ENCODE measurements at regions not wholly inside any gene's neighbourhood (a gene's known extent, or its start where the extent isn't known, plus 50 kb on each side); places are given as distances from the start of the nearest gene placed in this dataset.
"Not testable (repeated sequence)": the region's sequence is repeated elsewhere in the genome, so short reads cannot be mapped to it uniquely, and the experiment has no call there.

DNA sequence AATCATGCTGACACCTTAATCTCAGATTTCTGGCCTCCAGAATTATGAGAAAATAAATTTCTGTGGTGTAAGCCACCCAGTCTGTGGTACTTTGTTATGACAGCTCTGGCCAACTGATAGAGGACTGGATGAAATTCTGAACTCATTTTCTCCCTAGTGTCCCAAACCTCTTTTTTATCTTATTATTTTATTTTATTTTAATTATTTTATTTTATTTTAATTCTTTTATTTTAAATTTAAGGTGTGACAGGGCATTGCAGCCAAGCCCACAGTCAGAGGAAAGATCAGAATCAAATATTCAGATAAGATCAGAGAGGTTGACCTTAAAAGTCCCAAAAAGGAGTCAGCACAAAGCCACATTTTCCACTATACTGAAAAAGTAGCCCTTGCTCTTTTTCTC, 228.1 kb downstream of the TFEC start:
- no peak overlapping the region for H3K4me3 ChIP-seq (ENCODE audit: low read length)
- no peak for DNase-seq (ENCODE audit: low read depth, low spot score)

DNA sequence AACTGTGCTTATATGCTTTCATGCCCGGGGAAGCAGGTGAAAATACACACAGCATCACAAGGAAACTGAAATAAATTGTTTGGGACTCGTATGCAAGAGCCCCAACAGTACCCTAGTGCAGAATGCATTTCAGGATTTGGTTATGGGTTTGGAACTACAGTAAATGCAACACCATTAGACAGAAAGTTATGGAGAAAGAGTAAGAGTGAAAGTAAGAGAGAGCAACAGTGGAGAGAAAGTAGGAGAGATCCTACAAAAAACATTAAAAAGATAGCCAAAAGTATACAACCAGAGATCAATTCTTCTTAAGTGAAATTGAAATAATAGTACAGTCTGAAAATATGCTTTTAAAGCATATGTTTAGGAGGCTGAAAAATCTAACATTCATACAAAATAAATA, 231.1 kb downstream of the TFEC start:
- DNase-seq (ENCODE audit: low read depth, low spot score) = no peak
- H3K4me3 ChIP-seq (ENCODE audit: low read length) = no peak overlapping the region

DNA sequence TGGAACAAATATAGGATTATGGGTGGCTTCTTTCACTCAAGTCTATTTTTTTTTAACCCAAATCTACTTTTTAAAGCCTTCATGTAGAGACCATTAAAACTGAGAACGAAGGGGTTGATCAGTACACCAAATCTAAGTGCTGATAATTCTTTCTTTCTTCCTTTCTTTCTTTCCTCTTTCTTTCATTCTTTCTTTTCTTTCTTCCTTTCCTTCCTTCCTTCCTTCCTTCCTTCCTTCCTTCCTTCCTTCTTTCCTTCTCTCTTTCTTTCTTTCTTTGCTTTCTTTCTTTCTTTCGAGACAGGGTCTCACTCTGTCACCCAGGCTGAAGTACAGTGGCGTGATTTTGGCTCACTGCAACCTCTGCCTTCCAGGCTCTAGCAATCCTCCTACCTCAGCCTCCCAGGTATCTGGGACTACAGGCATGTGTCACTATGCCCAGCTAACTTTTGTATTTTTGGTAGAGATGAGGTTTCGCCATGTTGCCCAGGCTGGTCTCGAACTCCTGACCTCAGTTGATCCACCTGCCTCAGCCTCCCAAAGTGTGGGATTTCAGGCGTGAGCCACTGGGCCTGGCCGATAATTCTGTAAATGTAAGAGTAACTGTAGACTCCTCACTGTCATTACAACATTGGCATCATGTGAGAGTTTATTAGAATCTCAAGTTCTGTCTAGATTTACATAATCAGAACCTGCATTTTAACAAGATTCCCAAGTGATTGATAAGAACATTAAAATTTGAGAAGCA, 236.4 kb downstream of the TFEC start:
- no peak overlapping the region for H3K4me3 ChIP-seq (ENCODE audit: low read length)
- DNase-seq (ENCODE audit: low read depth, low spot score) = no peak

DNA sequence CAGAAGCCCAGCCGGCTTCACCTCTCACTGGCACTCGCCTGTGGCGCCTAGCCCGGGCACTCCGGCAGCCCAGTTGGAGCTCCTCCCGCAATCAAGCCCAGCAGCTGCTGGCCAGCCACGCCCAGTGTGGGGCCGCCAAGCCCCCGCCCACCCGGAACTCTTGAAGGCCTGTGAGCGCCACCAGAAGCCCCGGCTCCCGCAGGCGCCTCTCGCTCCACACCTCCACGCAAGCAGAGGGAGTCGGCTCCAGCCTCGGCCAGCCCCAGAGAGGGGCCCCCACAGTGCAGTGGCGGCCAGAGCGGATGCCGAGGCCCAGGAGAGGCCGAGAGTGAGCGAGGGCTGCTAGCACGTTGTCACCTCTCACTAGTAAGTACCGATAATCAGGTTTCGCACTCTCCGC, 240.7 kb downstream of the TFEC start:
- H3K4me3 ChIP-seq (ENCODE audit: low read length) = no peak overlapping the region
- no peak for DNase-seq (ENCODE audit: low read depth, low spot score)

DNA sequence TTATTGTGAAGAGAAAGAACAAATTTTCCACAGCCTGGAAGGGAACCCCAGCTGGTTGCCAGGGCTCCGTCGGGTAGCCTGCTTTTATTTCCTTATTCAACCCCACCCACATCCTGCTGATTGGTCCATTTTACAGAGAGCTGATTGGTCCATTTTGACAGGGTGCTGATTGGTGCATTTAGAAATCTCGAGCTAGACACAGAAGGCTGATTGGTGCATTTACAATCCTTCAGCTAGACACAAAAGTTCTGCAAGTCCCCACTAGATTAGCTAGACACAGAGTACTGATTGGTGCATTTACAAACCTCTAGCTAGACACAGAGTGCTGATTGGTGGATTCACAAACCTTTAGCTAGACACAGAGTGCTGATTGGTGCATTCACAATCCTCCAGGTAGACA, 241.1 kb downstream of the TFEC start:
- not testable (repeated sequence) for DNase-seq (ENCODE audit: low read depth, low spot score); H3K4me3 ChIP-seq (ENCODE audit: low read length)

DNA sequence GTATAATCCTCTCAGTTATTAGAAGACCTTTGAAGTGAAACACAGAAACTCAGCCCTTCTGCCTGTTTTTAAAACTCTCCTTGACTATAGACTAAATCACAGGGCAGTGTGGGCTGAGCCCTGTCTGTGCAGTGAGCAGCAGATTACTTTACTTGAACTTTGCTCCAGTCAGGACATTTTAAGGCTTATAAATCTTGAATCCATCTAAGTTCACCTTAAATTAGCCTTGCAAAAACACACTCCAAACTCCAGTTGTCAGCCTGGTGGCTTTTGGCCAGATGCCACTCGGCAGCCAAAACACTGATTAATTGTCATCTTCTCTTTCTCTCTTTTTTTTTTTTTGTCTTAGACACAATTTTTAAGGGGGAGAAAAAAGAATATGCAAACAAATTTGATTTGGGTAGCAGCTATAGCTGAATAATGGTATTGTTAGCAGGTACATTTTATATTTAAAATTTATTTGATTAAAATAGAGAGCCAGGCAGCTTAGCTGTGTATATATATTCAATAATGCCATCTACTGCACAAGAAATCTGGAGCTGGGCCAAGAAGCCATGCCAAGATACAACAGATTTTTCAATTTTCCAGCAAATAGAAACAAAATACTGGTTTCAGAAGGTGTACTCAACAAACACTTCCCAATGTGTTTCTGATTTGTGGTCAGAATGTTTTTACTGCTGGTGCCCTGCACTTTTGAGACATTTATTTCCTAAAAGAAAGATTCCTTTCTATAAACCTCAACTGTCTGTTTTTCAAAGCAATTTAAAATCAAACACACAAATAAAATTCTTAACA, 247.7 kb downstream of the TFEC start:
- DNase-seq (ENCODE audit: low read depth, low spot score) = no peak
- no peak overlapping the region for H3K4me3 ChIP-seq (ENCODE audit: low read length)

DNA sequence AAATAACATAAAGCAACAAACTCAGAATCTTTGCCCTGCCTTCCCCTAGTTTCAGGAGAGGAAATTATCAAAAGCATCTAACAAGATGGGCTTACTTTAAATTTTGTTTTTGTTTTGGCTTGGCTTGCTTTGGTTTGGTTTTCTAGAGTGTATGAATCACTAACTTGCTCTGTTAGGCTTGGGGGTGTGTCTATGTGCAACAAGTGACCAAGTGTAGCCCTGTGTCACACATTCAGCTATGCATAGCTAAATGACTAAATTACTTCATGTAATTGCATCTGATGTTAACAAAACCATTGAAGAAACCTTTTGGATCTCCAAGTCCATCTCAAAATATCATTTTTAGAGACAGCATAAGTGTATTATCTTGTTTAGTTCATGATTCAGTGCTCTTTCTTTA, 251.0 kb downstream of the TFEC start:
- no peak overlapping the region for H3K4me3 ChIP-seq (ENCODE audit: low read length)
- DNase-seq (ENCODE audit: low read depth, low spot score) = no peak

DNA sequence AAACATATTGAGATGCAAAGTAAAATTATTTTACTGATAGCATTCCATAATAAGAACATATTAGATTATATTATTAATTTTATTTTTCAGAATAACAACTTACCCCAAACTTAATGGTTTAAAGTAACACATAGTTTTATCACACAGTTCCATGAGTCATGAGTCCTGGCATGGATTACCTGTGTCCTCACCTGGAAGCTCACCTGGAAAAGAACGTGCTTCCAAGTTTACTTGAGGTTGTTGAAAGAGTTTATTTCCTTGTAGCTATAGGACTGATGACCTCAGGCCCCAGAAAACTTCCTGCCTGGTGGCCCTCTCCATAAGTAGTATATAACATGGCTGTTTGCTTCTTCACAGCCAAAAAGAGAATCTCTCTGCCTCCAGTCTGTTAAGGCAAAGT, 254.6 kb downstream of the TFEC start:
- DNase-seq (ENCODE audit: low read depth, low spot score) = no peak
- H3K4me3 ChIP-seq (ENCODE audit: low read length) = no peak overlapping the region

DNA sequence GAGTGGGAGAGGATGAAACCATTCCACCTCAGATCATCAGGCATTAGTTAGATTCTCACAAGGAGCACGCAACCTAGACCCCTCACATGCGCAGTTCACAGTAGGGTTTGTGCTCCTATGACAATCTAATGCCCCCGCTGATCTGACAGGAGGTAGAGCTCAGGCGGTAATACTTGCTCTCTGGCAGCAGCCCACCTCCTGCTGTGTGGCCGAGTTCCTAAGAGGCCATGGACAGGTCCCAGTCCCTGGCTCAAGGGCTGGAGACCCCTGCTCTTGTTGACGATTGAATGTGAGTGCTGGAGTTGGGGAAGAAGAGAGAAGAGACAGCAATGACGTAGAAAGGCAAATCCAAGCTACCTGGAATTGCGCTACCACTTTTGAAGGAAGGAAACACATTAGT, 267.2 kb downstream of the TFEC start:
- H3K4me3 ChIP-seq (ENCODE audit: low read length) = no peak overlapping the region
- no peak for DNase-seq (ENCODE audit: low read depth, low spot score)

DNA sequence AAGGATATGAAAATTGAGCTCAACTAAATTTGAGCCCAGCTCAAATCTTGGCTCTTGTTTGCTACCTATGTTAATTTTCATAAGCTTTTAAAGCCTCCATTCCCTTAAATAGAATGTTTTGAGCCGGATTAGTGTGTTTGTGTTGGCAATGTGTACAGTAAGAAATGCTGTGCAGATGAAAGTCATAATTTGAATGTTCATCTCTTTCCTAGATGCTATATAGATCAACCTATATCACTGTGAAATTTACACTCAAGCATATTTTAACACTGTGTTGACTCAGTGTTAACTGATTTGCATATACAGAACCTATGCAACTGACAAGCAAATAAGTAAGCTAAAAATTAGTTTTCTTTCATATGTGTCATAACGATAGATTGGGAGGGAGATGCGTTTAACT, 272.5 kb downstream of the TFEC start:
- no peak overlapping the region for H3K4me3 ChIP-seq (ENCODE audit: low read length)
- no peak for DNase-seq (ENCODE audit: low read depth, low spot score)

DNA sequence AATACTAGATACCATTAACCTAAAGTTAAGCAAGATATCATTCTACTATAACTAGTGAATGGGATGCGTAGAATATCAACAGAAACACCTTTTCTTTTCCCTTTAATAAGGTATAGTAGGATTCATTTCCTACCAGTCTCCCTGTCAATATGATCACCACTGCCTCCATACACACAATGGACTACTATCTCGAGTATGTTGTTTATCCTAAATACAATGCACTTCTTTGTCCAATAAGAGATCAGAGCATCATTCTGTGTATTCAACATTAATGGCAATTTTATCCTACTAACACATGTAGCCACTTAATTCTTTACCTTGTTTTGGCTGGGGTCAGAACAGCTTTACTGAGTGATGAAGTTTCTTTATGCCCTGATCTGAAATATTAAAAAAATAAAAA, 276.3 kb downstream of the TFEC start:
- no peak overlapping the region for H3K4me3 ChIP-seq (ENCODE audit: low read length)
- no peak for DNase-seq (ENCODE audit: low read depth, low spot score)

DNA sequence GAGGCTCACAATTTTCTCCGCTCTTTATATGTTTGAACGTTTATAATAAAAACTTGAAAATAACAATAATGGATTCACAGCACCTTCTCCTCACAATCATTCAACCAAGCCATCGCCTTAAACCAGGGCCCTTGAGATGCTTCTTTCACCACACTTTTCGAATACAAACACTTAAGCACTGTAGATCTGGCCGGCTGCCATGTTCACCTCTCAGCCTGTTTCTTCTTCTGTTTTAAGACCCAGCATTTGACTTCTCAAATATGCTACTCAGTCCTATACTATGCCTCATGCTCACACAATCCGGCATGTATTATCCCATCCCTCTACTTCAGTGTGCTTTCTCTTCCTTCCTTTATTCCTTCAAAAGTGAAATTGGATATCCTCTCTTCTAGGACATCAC, 280.6 kb downstream of the TFEC start:
- H3K4me3 ChIP-seq (ENCODE audit: low read length) = no peak overlapping the region
- DNase-seq (ENCODE audit: low read depth, low spot score) = no peak

DNA sequence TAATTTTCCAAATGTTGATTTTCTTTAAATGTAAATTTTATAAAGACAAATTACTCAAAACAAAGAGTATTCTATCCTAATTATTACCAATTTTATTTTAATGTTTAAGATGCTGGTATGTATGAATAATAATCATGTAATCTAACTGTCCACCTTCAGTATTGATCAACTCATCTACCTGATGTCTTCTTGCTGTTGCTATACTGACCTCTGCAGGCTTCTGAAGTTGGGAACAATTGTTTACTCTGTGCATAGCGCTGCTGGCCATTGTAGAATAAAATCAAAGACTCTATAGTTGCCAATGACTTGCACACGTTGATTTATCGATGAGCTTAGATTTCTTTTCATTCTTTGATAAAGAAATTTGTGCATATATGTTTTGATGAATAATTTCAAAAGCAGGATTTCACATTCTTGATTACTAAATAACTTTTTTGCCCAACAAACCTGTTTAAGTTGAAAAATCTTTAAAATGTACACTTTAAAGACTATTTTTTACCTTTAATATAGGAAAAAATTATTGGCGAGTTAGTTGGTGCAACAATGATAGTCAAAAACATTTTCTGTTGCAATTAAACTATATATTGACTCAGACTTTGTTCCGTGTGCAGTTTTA, 282.3 kb downstream of the TFEC start:
- no peak for DNase-seq (ENCODE audit: low read depth, low spot score)
- no peak overlapping the region for H3K4me3 ChIP-seq (ENCODE audit: low read length)

DNA sequence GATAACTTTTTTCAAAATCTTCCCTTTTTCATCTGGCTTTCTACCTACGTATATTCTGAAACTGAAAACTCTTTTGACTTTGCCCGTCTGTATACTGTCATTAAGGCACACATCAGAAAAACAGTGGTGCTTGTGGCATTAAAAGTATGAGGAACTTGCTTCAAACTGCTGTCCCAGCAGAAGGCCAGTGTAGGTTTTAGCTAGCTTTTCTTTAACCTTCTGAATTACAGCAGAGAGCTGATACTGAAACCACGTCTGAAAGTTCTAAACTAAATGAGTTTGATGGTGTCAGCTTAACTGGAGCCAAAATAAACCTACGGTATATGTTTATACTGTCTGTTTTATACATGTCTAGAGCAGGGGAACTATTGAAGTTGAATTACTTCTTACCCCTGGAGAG, 283.4 kb downstream of the TFEC start:
- H3K4me3 ChIP-seq (ENCODE audit: low read length) = no peak overlapping the region
- no peak for DNase-seq (ENCODE audit: low read depth, low spot score)

DNA sequence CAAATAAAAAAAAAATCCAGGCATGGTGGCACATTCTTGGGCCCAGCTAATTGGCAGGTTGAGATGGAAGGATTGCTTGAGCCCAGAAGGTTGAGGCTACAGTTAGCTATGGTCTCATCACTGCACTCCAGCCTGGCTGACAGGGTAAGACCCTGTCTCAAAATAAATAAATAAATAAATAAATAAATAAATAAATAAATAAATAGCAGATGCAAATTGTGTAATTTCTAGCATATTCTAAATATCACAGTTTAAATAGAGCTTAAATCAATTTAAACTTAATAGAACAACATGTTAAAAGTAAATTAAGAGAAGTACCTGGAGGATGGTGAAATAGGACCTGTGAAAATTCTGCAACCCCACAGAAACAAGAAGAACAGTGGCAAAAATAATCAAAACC, 290.5 kb downstream of the TFEC start:
- no peak for DNase-seq (ENCODE audit: low read depth, low spot score)
- H3K4me3 ChIP-seq (ENCODE audit: low read length) = no peak overlapping the region

DNA sequence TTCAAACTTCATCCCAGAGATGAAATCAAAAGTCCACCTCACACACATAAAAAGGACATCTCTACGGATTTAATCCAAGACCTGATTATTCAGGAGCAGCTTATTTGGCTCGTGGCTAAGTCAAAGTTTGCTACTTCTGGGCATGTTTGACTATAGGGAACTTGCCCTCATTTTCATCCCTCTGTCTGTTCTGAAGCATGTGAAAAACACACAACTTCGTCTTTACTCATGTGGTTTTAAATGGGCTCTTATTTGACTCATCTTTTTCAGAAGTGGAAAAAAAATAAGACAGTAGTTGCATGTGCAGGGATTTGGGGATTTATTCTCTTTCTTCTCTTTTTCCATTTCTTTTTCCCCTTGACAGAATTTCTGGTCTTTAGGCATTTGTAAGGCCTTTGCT, 295.9 kb downstream of the TFEC start:
- no peak overlapping the region for H3K4me3 ChIP-seq (ENCODE audit: low read length)
- no peak for DNase-seq (ENCODE audit: low read depth, low spot score)

DNA sequence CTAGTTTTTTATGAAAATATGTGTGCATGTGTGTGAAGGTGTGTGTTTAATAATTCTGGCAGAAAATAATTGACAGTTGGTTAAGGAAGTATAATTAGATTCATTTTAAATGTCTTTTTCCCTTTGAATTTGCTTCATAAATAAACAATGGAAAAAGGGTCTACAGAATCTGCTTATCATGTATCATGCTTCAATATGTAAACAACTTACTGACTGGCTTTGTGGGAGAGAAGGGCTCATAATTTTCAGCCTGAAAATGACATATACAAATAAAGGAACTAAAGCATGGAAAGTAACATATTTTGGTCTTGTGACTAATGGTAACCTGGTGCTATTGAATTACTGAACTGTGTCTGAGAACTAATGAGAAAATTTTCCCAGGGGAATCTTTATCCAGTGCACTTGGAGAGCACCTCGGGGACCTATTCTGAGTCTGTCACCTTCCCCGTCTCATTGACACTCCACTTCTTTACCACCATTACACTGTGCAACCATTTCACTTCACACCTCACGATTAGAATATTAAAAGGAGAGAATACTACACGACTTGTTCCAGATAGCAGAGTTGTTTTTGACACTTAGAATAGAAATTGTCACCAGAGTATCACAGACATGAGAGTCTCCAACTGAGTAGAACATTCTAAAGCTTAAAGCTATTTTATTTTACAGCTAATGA, 298.6 kb downstream of the TFEC start:
- H3K4me3 ChIP-seq (ENCODE audit: low read length) = no peak overlapping the region
- no peak for DNase-seq (ENCODE audit: low read depth, low spot score)

DNA sequence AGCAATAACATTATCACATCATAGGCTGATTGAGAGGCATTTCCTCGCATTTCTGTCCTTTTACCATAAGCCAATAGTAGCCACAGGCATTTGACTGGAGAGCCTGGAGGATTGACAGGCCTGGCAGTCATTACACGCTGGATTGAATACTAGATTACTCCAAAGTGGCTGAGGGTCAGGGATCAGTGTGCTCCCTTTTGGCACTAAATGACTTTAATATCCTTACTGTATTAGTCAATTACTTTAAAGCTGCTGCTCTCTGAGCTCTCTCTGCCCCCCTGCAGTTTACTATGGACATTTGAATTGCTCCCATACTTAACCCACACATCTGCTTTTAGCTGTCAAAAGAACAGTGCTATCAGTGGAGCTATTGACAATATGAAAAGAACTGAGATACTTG, 302.0 kb downstream of the TFEC start:
- no peak overlapping the region for H3K4me3 ChIP-seq (ENCODE audit: low read length)
- DNase-seq (ENCODE audit: low read depth, low spot score) = no peak

DNA sequence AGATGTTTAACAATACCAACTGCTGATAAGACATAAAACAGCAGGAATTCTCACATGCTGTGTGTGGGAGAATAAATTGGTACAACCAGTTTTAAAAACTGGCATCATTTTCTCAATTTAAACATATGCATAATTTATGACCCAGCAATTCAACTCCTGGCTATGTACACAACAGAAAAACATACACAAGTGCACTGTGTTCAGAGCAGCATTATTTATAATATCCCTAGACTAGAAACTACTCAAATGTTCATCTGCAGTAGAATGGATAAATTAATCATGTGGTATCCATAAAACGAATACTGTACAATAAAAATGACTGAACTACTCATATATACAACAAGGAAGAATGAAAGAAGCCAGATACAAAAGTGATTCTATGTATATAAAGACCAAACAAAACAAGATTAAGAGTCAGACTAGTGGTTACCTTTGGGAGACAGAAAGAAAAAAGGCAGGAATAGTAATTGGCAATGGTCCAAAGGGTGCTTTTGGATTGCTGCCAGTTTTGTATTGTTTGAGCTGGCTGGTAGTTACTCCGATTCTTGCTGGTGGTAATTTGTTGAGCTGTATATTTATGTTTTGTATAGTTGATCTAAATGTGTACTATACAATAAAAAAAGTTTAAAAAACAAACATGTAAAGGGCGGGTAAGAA, 306.0 kb downstream of the TFEC start:
- no peak overlapping the region for H3K4me3 ChIP-seq (ENCODE audit: low read length)
- DNase-seq (ENCODE audit: low read depth, low spot score) = no peak

Data from Jurkat, Clone E6-1 (cell line).